OCI-LY7 (cell line): ENCODE measurements at regions not wholly inside any gene's neighbourhood (a gene's known extent, or its start where the extent isn't known, plus 50 kb on each side); places are given as distances from the start of the nearest gene placed in this dataset.

Source experiments
- EZH2phosphoT487 ChIP-seq: fragments of 200-600 bp; sonication (generic); IDR thresholded peaks from 2 replicates; pipeline ENCODE4 v1.6.1; 2018; ENCODE audit warnings: low read depth, borderline replicate concordance, mild to moderate bottlenecking, mixed run types, antibody characterized with exemption, low read length, moderate library complexity, mixed read lengths
- TF ChIP-seq, protein P1 (sequence below): fragments of 200-600 bp; sonication (generic); conservative IDR thresholded peaks from 2 replicates; pipeline ENCODE4 v1.5.1; 2014; ENCODE audit warnings: mild to moderate bottlenecking, antibody characterized with exemption, low read length, moderate library complexity, mixed read lengths

DNA sequence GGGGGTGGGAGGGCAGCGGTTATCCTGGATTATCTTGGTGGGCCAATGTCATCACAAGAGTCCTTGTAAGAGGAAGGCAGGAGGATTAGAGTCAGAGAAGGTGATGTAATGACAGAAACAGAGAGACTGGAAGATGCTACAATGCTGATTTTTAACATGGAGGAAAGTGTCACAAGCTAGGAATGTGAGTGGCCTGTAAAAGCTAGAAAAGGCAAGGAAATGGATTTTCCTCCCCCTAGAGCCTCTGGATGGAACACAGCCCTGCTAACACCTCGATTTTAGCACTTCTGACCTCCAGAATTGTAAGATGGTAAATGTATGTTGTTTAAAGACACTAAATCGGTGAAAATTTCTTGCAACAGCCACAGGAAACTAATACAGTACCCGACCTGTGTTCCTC, 109.3 kb downstream of the MN1 start:
- TF ChIP-seq, protein P1, sequence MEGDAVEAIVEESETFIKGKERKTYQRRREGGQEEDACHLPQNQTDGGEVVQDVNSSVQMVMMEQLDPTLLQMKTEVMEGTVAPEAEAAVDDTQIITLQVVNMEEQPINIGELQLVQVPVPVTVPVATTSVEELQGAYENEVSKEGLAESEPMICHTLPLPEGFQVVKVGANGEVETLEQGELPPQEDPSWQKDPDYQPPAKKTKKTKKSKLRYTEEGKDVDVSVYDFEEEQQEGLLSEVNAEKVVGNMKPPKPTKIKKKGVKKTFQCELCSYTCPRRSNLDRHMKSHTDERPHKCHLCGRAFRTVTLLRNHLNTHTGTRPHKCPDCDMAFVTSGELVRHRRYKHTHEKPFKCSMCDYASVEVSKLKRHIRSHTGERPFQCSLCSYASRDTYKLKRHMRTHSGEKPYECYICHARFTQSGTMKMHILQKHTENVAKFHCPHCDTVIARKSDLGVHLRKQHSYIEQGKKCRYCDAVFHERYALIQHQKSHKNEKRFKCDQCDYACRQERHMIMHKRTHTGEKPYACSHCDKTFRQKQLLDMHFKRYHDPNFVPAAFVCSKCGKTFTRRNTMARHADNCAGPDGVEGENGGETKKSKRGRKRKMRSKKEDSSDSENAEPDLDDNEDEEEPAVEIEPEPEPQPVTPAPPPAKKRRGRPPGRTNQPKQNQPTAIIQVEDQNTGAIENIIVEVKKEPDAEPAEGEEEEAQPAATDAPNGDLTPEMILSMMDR, result no peak
- TF ChIP-seq EZH2phosphoT487, result no peak
